B cell (primary cell): ENCODE measurements at regions not wholly inside any gene's neighbourhood (a gene's known extent, or its start where the extent isn't known, plus 50 kb on each side); places are given as distances from the start of the nearest gene placed in this dataset.

Experiments
- ATAC-seq: fragments of 200-7000 bp; cut with Tn5 transposase; one replicate; pipeline ENCODE4 v1.10.0; 2021; ENCODE audit warnings: low read depth, mild to moderate bottlenecking, moderate number of reproducible peaks, moderate library complexity
- CTCF ChIA-PET: fragments of 350-600 bp; sonication (Branson Sonifier 250); formaldehyde crosslinking; loops from one replicate; lab custom pipeline; 2021; ENCODE audit warnings: antibody characterized with exemption, inconsistent platforms; lab: Charles Lee
- POLR2A ChIA-PET: fragments of 350-600 bp; sonication (Branson Sonifier 250); formaldehyde crosslinking; loops from one replicate; lab custom pipeline; 2021; ENCODE audit warnings: antibody characterized with exemption; lab: Charles Lee
- DNase-seq: peaks from one replicate; pipeline ENCODE4 v3.0.0; 2013
- H2AFZ ChIP-seq: 2 replicates; pipeline ENCODE4 v1.6.1; 2012; ENCODE audit warnings: mild to moderate bottlenecking, low read depth, low read length; ENCODE audit not compliant: insufficient read depth, poor library complexity, severe bottlenecking
- H3K27ac ChIP-seq, 2 donors: 1 replicate in 1 of 2; 2 replicates in 1 of 2; pipeline ENCODE4 v1.5.1; 2012 to 2013; ENCODE audit warnings: low read length in 2 of 2, mild to moderate bottlenecking in 2 of 2, moderate library complexity in 1 of 2
- H3K27me3 ChIP-seq, 4 experiments: fragments of 200-600 bp in 1 of 4; sonication (generic) in 1 of 4; replicated peaks in 1 of 4; 1 replicate in 2 of 4; 2 replicates in 2 of 4; pipeline versions ENCODE4 v1.6.1 to v1.7.0; 2013 to 2016; ENCODE audit warnings: low read length in 3 of 4, mild to moderate bottlenecking in 2 of 4, mixed read lengths in 1 of 4, moderate library complexity in 1 of 4; ENCODE audit not compliant: insufficient read depth in 4 of 4, control insufficient read depth in 3 of 4; ENCODE audit errors: control extremely low read depth in 1 of 4
- H3K36me3 ChIP-seq, 2 experiments: replicated peaks in 1 of 2; 1 replicate in 1 of 2; 2 replicates in 1 of 2; pipeline versions ENCODE4 v1.6.1 to v1.7.1; 2013; ENCODE audit warnings: low read length in 1 of 2; ENCODE audit not compliant: insufficient read depth in 2 of 2, control insufficient read depth in 1 of 2; ENCODE audit errors: control extremely low read depth in 1 of 2, extremely low read depth in 1 of 2
- H3K4me1 ChIP-seq, 2 donors: fragments of 200-600 bp in 1 of 2; sonication (generic) in 1 of 2; 1 replicate in 1 of 2; 2 replicates in 1 of 2; pipeline versions ENCODE4 v1.5.1 to v1.6.1; 2013 to 2017; ENCODE audit warnings: low read length in 2 of 2; ENCODE audit not compliant: control insufficient read depth in 2 of 2, insufficient read depth in 2 of 2
- H3K4me2 ChIP-seq: replicated peaks from 2 replicates; pipeline ENCODE3; 2012; ENCODE audit warnings: mild to moderate bottlenecking, low read depth, low read length; ENCODE audit not compliant: poor library complexity, severe bottlenecking
- H3K4me3 ChIP-seq, 5 experiments: fragments of 200-600 bp in 1 of 5; sonication (generic) in 1 of 5; 1 replicate in 3 of 5; 2 replicates in 2 of 5; pipeline versions ENCODE4 v1.5.1 to v1.7.0; 2011 to 2016; ENCODE audit warnings: low read length in 4 of 5, mild to moderate bottlenecking in 4 of 5, low read depth in 2 of 5, control low read depth in 1 of 5, moderate library complexity in 1 of 5; ENCODE audit not compliant: insufficient read depth in 1 of 5; ENCODE audit errors: control extremely low read depth in 1 of 5, extremely low read depth in 1 of 5
- H3K79me2 ChIP-seq: fragments of 200-600 bp; sonication (generic); one replicate; pipeline ENCODE4 v1.6.0; 2016; ENCODE audit warnings: low read length; ENCODE audit not compliant: control insufficient read depth, insufficient read depth
- H3K9ac ChIP-seq: fragments of 200-600 bp; sonication (generic); 2 replicates; pipeline ENCODE4 v1.6.1; 2017; ENCODE audit warnings: mild to moderate bottlenecking, low read length, moderate library complexity
- H3K9me3 ChIP-seq, 3 donors: one replicate each; pipeline versions ENCODE4 v1.6.1 to v1.7.1; 2013; ENCODE audit warnings: low read length in 2 of 3; ENCODE audit not compliant: control insufficient read depth in 2 of 3, insufficient read depth in 1 of 3; ENCODE audit errors: control extremely low read depth in 1 of 3
- H4K20me1 ChIP-seq: 2 replicates; pipeline ENCODE4 v1.6.0; 2012; ENCODE audit warnings: mild to moderate bottlenecking, low read length; ENCODE audit not compliant: insufficient read depth, control insufficient read depth, poor library complexity, severe bottlenecking
- H3K27ac Mint-ChIP-seq: one replicate; pipeline ENCODE4 v1.8.0; 2021; ENCODE audit warnings: mixed read lengths
- H3K27me3 Mint-ChIP-seq: one replicate; pipeline ENCODE4 v1.8.0; 2021; ENCODE audit warnings: mixed read lengths
- H3K4me1 Mint-ChIP-seq: one replicate; pipeline ENCODE4 v1.8.0; 2021; ENCODE audit warnings: mixed read lengths
- H3K4me3 Mint-ChIP-seq: one replicate; pipeline ENCODE4 v1.8.0; 2021; ENCODE audit warnings: mixed read lengths
- H3K9me3 Mint-ChIP-seq: one replicate; pipeline ENCODE4 v1.8.0; 2022; ENCODE audit warnings: mixed read lengths; ENCODE audit not compliant: insufficient read depth
- EZH2 ChIP-seq: IDR thresholded peaks from 2 replicates; pipeline ENCODE4 v1.6.1; 2012; ENCODE audit warnings: borderline replicate concordance, low read depth, mild to moderate bottlenecking, moderate library complexity, low read length; ENCODE audit not compliant: insufficient read depth, poor library complexity, severe bottlenecking
- WGBS: methylation state at CpG from one replicate; pipeline ENCODE4 v1.1.5; 2013; ENCODE audit warnings: missing lambda C conversion rate; ENCODE audit not compliant: insufficient coverage; 5-methylcytosine and 5-hydroxymethylcytosine counted together
- intact Hi-C: fragments of 100-400 bp; cut with micrococcal nuclease; formaldehyde crosslinking; loops from one replicate; pipeline ENCODE4 v1.10.0; 2022
- TF ChIP-seq, protein P1 (sequence below): fragments of 200-600 bp; IDR thresholded peaks from one replicate; pipeline ENCODE4 v1.8.0; 2022; ENCODE audit warnings: antibody characterized with exemption, mild to moderate bottlenecking

DNA sequence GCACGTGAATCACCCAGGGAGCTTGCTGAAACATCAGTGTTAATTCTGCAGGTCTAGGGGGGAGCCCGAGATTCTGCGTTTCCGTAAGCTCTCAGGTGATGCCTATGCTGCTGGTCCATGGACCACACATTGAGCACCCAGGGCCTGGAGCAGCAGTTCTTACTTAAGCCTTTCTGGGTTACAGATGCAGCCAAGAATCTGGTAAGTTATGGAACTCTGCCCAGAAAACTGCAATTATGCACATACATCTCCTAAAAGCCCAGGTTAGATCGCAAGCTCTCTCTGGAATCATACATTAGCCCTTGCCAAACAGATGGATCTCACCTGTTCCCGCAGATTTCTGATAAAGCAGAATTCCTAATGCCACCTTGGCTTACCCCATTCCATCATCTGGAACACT, 265.9 kb upstream of the SALL1 start:
- ATAC-seq: no peak

GRCh38 chr16:51410125-51410524, 259.1 kb upstream of the SALL1 start:
- H3K4me1 Mint-ChIP-seq: no peaks in the 10 kb centered on the region
- intact Hi-C loops: no loop called here
- POLR2A ChIA-PET: no interaction called here

More for the DNA sequence above, 265.9 kb upstream of the SALL1 start:
- H3K4me3 ChIP-seq: no peak overlapping the region
- TF ChIP-seq EZH2: no peak
- TF ChIP-seq, protein P1, sequence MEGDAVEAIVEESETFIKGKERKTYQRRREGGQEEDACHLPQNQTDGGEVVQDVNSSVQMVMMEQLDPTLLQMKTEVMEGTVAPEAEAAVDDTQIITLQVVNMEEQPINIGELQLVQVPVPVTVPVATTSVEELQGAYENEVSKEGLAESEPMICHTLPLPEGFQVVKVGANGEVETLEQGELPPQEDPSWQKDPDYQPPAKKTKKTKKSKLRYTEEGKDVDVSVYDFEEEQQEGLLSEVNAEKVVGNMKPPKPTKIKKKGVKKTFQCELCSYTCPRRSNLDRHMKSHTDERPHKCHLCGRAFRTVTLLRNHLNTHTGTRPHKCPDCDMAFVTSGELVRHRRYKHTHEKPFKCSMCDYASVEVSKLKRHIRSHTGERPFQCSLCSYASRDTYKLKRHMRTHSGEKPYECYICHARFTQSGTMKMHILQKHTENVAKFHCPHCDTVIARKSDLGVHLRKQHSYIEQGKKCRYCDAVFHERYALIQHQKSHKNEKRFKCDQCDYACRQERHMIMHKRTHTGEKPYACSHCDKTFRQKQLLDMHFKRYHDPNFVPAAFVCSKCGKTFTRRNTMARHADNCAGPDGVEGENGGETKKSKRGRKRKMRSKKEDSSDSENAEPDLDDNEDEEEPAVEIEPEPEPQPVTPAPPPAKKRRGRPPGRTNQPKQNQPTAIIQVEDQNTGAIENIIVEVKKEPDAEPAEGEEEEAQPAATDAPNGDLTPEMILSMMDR: no peak
- no peaks in the 10 kb centered on the region for H3K79me2 ChIP-seq
- no peak overlapping the region for H3K27ac ChIP-seq
- H3K4me1 Mint-ChIP-seq: no peaks in the 10 kb centered on the region
- no peaks in the 10 kb centered on the region for H3K27me3 Mint-ChIP-seq
- no peaks in the 10 kb centered on the region for H3K4me1 ChIP-seq
- H3K4me2 ChIP-seq: no peak overlapping the region
- no peak for DNase-seq
- intact Hi-C loops: no loop called here
- H3K36me3 ChIP-seq: no peaks in the 10 kb centered on the region
- no peaks in the 10 kb centered on the region for H4K20me1 ChIP-seq
- H3K27ac Mint-ChIP-seq: no peak overlapping the region
- CTCF ChIA-PET: no interaction called here
- POLR2A ChIA-PET: no interaction called here
- H3K9me3 Mint-ChIP-seq: peaks cover 3% of the 10 kb centered on the region
- H2AFZ ChIP-seq: no peak overlapping the region
- peaks cover 0 to 6% (median 0%) of the 10 kb centered on the region in 3 donors for H3K9me3 ChIP-seq
- no peaks in the 10 kb centered on the region for H3K27me3 ChIP-seq
- 88% methylated on average over 6 of the region's 6 CpGs for WGBS
- no peak overlapping the region for H3K9ac ChIP-seq
- H3K4me3 Mint-ChIP-seq: no peak overlapping the region

More at GRCh38 chr16:51410125-51410524, 259.1 kb upstream of the SALL1 start:
- no peaks in the 10 kb centered on the region for H3K27me3 Mint-ChIP-seq
- Histone ChIP-seq H3K36me3 (no peaks in the 10 kb centered on the region), H3K4me2 (no peak overlapping the region), H2AFZ (no peak overlapping the region), H4K20me1 (no peaks in the 10 kb centered on the region), H3K4me1 (no peaks in the 10 kb centered on the region), H3K9me3 (no peaks in the 10 kb centered on the region), H3K4me3 (no peak overlapping the region), H3K79me2 (no peaks in the 10 kb centered on the region), H3K27ac (no peak overlapping the region), H3K27me3 (no peaks in the 10 kb centered on the region), H3K9ac (no peak overlapping the region)
- ATAC-seq (no peak), DNase-seq (no peak)
- WGBS: 67% methylated on average over 1 of the region's 2 CpGs
- no peak overlapping the region for H3K4me3 Mint-ChIP-seq
- TF ChIP-seq EZH2: no peak
- TF ChIP-seq, protein P1: no peak
- H3K27ac Mint-ChIP-seq: no peak overlapping the region
- CTCF ChIA-PET: no interaction called here
- peaks cover 8% of the 10 kb centered on the region for H3K9me3 Mint-ChIP-seq
